ENCODE measurements at regions not wholly inside any gene's neighbourhood (a gene's known extent, or its start where the extent isn't known, plus 50 kb on each side); places are given as distances from the start of the nearest gene placed in this dataset.
"Not testable (repeated sequence)": the region's sequence is repeated elsewhere in the genome, so short reads cannot be mapped to it uniquely, and the experiment has no call there.

DNA sequence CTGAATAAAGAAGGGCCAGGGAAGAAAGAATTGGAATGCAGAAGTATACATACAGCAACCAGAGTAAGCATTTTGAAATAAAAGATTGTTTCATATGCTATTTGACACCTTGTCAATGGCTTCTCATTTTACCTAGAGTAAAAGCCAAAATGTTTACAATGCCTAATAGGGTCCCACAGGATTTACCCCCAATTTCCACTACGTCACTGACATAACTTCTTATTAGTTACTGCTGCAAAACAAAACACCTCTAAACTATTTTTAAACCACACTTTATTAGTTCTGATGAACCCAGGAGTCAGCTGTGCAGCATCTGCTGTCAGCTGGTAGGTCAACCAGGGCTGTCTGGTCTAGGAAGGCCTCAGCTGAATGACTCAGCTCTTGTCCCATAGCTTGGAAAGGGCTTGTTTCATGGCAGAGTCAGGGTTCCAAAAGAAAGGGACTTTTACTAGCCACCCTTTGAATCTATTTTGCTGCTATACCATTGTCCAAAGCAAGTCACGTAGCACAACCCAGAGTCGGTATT is 945.1 kb downstream of the EPHA3 start:
- Histone ChIP-seq H3K36me3 (replicated peaks; ENCODE audit: control insufficient read depth, insufficient read depth, low read length) (no peaks in the 10 kb centered on the region), H3K4me3 (ENCODE audit: insufficient read depth, low read depth, low read length) (no peak overlapping the region), H3K27me3 (ENCODE audit: control insufficient read depth, insufficient read depth, low read length) (no peaks in the 10 kb centered on the region)
- no peak for DNase-seq

DNA sequence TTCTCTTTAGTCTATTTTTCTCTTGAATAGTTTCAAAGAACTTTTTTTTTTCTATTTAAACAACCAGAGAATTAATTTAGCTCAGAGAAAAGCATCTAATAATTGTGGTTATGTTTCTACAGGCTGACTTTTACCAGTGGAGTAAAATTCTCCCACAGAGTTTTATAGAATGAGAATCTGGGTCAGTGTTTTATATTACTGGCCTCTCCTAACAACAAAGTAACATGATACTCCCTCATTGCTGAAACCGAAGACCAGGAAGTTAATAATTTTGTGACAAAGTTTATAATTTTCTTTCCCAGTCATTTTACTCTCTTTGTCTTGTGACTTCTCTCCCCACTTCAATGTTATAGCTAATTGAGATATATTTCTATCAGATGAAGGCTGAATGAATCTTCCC is 946.9 kb downstream of the EPHA3 start:
- Histone ChIP-seq H3K27me3 (ENCODE audit: control insufficient read depth, insufficient read depth, low read length) (no peaks in the 10 kb centered on the region), H3K4me3 (ENCODE audit: insufficient read depth, low read depth, low read length) (no peak overlapping the region), H3K36me3 (replicated peaks; ENCODE audit: control insufficient read depth, insufficient read depth, low read length) (no peaks in the 10 kb centered on the region)
- no peak for DNase-seq

DNA sequence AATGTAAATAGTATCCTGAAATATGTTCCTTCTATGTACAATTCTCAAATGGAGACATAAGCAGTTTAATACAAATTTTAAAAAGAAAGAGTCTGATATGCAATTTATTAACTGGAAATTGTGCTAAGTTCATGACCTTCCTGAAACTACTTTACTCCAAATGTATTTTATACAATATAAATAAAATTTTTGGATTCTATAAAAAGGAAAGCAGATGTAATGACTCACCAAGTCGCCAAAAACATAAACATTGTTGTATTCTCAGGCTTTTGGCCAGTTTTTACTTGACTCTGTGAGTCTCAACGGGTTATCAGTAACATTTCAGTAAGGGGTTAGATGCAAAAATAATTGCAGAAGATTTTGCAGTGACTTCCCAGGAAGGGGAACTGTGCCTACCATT is 948.2 kb downstream of the EPHA3 start:
- Histone ChIP-seq H3K36me3 (replicated peaks; ENCODE audit: control insufficient read depth, insufficient read depth, low read length) (no peaks in the 10 kb centered on the region), H3K27me3 (ENCODE audit: control insufficient read depth, insufficient read depth, low read length) (no peaks in the 10 kb centered on the region), H3K4me3 (ENCODE audit: insufficient read depth, low read depth, low read length) (no peak overlapping the region)
- no peak for DNase-seq

DNA sequence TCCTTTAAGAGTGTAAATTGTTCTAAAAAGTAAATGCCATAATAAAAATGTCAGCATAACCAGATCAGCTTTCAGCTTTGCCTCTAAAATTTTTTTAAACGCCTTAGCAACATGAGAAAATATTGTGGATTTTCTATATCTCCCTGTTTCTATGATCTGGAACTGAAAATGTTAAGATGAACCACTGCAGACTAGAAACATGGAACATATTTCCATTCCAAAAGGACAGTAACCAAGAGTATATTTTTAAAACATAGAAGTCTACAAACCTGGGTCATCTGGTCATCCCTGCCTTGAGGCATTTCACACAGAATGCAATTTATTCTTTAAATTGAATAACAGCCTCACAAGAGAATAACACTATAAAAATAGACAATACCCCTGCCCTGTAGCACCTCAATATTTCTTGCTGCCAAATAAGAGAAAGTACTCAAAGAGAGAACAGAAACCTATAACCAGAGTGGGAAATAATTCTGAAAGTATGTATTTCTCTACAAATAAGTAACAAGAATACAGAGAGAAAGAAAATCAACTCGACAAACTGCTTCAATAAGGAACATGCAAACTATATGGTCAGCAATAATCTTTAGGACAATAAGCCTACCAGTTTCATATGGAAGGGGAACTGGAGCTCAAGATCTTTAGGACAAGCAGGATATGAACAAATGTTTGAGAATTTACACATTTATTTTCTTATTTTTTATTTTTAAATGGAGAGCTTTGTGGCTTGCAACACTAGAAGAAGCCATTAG is 949.0 kb downstream of the EPHA3 start:
- Histone ChIP-seq H3K36me3 (replicated peaks; ENCODE audit: control insufficient read depth, insufficient read depth, low read length) (no peaks in the 10 kb centered on the region), H3K4me3 (ENCODE audit: insufficient read depth, low read depth, low read length) (no peak overlapping the region), H3K27me3 (ENCODE audit: control insufficient read depth, insufficient read depth, low read length) (no peaks in the 10 kb centered on the region)
- DNase-seq = no peak

DNA sequence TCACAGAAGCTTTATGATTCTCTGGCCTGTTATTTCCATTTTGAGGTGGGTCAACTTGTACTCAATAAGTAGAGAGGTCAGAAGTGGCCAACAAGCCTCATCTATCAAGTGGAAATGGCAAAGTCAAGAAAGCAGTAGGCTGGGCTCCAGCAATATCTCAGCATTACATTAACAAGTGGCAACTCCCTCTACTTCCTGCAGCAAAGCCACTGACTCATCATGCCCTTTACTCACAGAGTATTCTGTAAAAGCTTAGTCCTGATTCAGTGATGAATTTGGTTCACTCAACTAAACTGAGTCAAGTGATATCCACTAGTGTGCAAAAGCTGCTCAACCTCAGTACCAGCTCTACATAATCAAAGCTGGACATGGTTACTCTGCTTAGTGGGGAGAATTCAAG is 954.6 kb downstream of the EPHA3 start:
- no peak for DNase-seq
- Histone ChIP-seq H3K36me3 (replicated peaks; ENCODE audit: control insufficient read depth, insufficient read depth, low read length) (no peaks in the 10 kb centered on the region), H3K27me3 (ENCODE audit: control insufficient read depth, insufficient read depth, low read length) (no peaks in the 10 kb centered on the region), H3K4me3 (ENCODE audit: insufficient read depth, low read depth, low read length) (no peak overlapping the region)

DNA sequence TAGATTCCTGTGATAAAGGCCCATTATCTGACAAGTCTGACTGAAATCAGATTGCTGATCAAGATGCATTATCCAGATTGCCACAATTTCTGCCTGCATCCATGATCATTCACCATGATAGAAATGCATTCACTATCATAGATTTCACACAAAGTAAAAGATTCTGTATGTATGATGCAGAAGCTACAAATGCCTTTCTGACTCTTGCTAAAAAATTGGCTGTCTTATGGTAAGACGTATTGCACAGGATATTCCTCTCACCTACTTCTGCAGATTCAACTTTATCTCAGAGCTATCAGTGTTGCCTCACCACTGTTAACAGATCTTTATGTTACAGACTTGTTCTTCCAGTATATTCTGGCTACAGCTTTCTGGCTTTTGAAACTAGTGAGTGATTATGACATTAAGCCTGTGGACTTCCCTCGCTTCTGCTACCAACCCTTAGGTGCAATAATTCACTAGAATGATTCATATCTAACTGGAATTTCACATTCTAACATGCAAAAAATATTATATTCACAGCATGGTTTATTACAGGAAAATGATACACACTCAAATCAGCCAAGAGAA is 955.3 kb downstream of the EPHA3 start:
- no peak for DNase-seq
- Histone ChIP-seq H3K4me3 (ENCODE audit: insufficient read depth, low read depth, low read length) (no peak overlapping the region), H3K36me3 (replicated peaks; ENCODE audit: control insufficient read depth, insufficient read depth, low read length) (no peaks in the 10 kb centered on the region), H3K27me3 (ENCODE audit: control insufficient read depth, insufficient read depth, low read length) (no peaks in the 10 kb centered on the region)

DNA sequence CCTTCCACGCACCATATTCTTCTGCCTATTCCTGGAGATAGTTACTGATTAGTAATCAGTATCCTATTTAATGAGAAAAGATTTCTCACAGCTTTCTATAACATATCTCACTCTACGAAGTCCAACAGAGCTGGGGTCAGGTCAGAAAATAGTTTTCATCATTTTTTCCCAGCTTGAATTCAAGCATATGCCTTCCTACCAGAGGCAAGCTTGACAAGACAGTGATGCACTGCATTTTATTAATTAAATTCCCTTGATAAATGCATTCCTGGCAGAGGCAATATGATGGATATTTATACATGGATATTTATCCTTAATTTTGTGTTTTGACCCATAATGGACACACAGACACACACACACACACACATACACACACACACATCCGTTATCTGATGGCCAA is 961.4 kb downstream of the EPHA3 start:
- no peaks in the 10 kb centered on the region for H3K27me3 ChIP-seq (ENCODE audit: control insufficient read depth, insufficient read depth, low read length)
- no peak for DNase-seq
- no peak overlapping the region for H3K4me3 ChIP-seq (ENCODE audit: insufficient read depth, low read depth, low read length)
- H3K36me3 ChIP-seq (replicated peaks; ENCODE audit: control insufficient read depth, insufficient read depth, low read length) = no peaks in the 10 kb centered on the region

DNA sequence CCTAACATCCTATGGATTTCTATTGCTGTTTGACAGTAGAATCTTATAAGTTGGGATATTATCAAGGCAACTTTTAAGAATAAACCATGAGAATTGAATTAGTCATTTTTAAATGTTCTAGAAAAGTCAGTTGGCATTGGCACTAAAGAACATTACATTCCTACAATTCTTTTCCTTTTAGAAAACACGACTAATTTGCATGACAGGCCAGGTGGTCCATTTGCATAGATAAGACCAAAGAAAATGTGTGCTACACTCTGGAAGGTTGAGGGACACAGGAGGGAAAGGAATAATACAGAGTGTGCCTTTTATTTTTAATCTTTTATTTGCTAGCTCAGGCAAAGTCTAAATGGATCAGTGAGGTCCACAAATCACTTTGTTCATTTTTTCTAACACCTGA is 962.3 kb downstream of the EPHA3 start:
- Histone ChIP-seq H3K27me3 (ENCODE audit: control insufficient read depth, insufficient read depth, low read length) (no peaks in the 10 kb centered on the region), H3K36me3 (replicated peaks; ENCODE audit: control insufficient read depth, insufficient read depth, low read length) (no peaks in the 10 kb centered on the region), H3K4me3 (ENCODE audit: insufficient read depth, low read depth, low read length) (no peak overlapping the region)
- no peak for DNase-seq

DNA sequence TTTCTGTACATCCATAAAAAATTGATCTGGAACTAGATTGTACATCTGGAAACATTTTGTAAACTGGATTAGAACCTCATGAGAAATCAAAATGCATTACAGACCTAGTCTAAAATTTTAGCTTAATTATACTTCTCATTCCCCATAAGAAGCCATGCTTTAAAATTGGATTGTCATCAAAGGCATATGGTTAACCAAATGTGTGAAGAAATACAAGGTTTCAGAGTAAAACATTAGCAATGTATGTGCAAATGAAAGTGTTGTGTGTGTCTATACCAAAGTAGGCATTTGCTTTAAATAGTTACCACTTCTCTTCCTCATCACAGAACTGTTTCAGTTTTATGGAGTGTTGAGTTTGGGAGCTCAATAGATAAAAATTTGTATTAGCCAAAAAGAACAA is 968.7 kb downstream of the EPHA3 start:
- no peaks in the 10 kb centered on the region for H3K27me3 ChIP-seq (ENCODE audit: control insufficient read depth, insufficient read depth, low read length)
- no peak for DNase-seq
- H3K4me3 ChIP-seq (ENCODE audit: insufficient read depth, low read depth, low read length) = no peak overlapping the region
- no peaks in the 10 kb centered on the region for H3K36me3 ChIP-seq (replicated peaks; ENCODE audit: control insufficient read depth, insufficient read depth, low read length)

DNA sequence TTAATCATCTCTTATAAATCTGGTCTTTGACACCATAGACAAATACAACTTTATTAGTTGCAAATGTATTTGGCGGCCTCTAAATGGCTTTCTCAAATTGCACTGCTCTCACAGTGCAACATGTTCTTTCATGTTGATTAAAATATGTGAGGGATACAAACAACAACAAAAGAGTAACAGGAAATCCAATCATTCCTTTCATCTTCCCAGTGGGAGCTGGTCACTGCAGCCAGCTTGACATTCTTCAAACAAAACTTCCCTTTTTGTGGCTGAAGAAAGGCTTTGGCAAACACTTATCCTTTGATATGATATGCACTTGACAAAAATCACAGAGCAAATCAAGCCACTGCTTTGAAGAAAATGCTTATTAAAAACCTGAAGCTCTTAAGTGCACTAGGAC is 973.6 kb downstream of the EPHA3 start:
- no peak for DNase-seq
- Histone ChIP-seq H3K36me3 (replicated peaks; ENCODE audit: control insufficient read depth, insufficient read depth, low read length) (no peaks in the 10 kb centered on the region), H3K4me3 (ENCODE audit: insufficient read depth, low read depth, low read length) (no peak overlapping the region), H3K27me3 (ENCODE audit: control insufficient read depth, insufficient read depth, low read length) (no peaks in the 10 kb centered on the region)

DNA sequence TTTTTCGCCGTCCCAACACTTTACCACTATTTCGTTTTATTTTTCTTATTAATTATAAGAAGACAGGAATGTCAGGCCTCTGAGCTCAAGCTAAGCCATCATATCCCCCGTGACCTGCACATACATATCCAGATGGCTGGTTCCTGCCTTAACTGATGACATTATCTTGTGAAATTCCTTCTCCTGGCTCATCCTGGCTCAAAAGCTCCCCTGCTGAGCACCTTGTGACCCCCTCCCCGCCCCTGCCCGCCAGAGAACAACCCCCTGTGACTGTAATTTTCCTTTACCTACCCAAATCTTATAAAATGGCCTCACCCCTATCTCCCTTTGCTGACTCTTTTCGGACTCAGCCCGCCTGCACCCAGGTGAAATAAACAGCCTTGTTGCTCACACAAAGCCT is 978.9 kb downstream of the EPHA3 start:
- H3K27me3 ChIP-seq (ENCODE audit: control insufficient read depth, insufficient read depth, low read length); DNase-seq; H3K36me3 ChIP-seq (replicated peaks; ENCODE audit: control insufficient read depth, insufficient read depth, low read length); H3K4me3 ChIP-seq (ENCODE audit: insufficient read depth, low read depth, low read length): not testable (repeated sequence)

DNA sequence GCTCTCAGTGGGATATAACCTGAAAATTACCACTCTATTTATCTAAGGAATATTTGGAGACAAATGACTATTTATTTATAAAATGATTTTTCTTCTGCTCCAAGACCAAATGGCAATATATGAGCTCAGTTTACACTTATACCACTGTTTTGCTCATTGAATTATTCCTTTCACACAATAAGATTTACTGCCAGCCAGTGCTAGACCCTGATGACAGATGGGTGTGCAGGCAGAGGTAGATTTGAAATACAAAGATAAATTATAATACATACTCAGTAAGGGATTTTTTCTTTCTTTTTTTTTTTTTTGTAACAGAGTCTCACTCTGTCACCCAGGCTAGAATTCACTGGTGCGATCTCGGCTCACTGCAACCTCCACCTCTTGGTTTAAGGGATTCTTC is 980.3 kb downstream of the EPHA3 start:
- H3K4me3 ChIP-seq (ENCODE audit: insufficient read depth, low read depth, low read length) = no peak overlapping the region
- no peaks in the 10 kb centered on the region for H3K36me3 ChIP-seq (replicated peaks; ENCODE audit: control insufficient read depth, insufficient read depth, low read length)
- DNase-seq = no peak
- H3K27me3 ChIP-seq (ENCODE audit: control insufficient read depth, insufficient read depth, low read length) = no peaks in the 10 kb centered on the region

DNA sequence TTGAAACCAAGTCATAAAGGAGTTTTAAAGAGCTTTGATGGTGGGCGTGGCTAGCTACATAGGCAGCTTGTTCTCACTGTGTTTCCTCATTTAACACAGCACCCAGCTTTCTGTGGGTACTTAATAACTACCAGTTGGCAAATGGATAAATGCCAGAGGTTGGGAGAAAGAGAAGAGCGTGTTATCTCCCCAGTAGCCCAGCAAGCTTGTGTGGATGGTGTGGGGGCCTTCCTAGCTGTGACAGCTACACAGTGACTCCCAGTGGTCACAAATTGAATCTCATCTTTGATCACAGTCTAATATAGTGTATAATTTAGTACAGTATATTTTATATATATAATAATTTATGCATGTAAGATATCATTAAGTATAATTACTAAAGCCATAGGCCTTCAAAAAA is 984.1 kb downstream of the EPHA3 start:
- H3K27me3 ChIP-seq (ENCODE audit: control insufficient read depth, insufficient read depth, low read length) = no peaks in the 10 kb centered on the region
- no peak overlapping the region for H3K4me3 ChIP-seq (ENCODE audit: insufficient read depth, low read depth, low read length)
- no peaks in the 10 kb centered on the region for H3K36me3 ChIP-seq (replicated peaks; ENCODE audit: control insufficient read depth, insufficient read depth, low read length)
- peak; percentile 10 for DNase-seq

DNA sequence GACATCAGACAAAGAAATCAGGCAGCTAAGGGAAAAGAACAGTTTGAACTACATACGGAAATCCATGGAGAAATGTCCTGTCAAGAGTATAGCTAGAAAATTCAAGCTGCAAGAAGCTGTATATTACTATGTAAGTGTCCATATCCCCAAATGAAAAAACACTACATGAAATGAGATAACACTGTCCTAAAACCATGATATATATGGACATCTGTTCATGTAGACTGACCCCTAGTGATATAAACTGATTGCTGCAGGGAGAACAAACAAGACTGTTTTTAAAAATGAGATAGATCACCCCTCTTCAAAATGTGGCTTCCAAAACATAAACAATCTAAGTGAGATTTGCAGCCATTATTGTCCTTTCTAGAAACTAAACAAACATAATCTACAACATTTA is 985.6 kb downstream of the EPHA3 start:
- peak; percentile 2 for DNase-seq
- Histone ChIP-seq H3K27me3 (ENCODE audit: control insufficient read depth, insufficient read depth, low read length) (no peaks in the 10 kb centered on the region), H3K36me3 (replicated peaks; ENCODE audit: control insufficient read depth, insufficient read depth, low read length) (no peaks in the 10 kb centered on the region), H3K4me3 (ENCODE audit: insufficient read depth, low read depth, low read length) (no peak overlapping the region)

DNA sequence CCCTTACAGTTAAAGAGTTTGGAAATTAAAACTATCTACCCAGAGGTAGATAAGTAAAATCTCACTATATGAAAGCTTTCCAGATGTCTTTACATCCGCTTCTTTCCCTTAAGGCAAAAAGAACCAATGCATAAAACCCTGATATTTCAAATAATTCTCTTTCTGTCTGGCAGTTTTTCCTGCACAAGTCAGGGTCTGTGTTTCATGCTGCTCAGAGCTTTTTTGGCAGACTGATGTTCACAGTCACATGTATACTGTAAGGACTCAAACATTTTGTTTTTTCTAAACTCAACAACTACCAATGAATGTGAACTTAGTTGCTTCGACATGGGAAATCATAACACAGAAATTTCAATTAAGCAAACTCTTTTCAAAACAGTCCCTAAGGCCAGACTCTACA is 988.4 kb downstream of the EPHA3 start:
- Histone ChIP-seq H3K4me3 (ENCODE audit: insufficient read depth, low read depth, low read length) (no peak overlapping the region), H3K27me3 (ENCODE audit: control insufficient read depth, insufficient read depth, low read length) (no peaks in the 10 kb centered on the region), H3K36me3 (replicated peaks; ENCODE audit: control insufficient read depth, insufficient read depth, low read length) (no peaks in the 10 kb centered on the region)
- DNase-seq = no peak
